BJ (cell line): ENCODE measurements at regions not wholly inside any gene's neighbourhood (a gene's known extent, or its start where the extent isn't known, plus 50 kb on each side); places are given as distances from the start of the nearest gene placed in this dataset.

ENCODE experiments used
- CTCF ChIA-PET: fragments of 350-600 bp; formaldehyde crosslinking; extraction: SDS; loops from one replicate; lab custom pipeline; 2021; ENCODE audit warnings: antibody characterized with exemption, inconsistent platforms; lab: Yijun Ruan, JAX
- POLR2A ChIA-PET: fragments of 300-600 bp; sonication (Branson Sonifier 250); formaldehyde crosslinking; extraction: SDS; loops from one replicate; lab custom pipeline; 2021; ENCODE audit warnings: antibody characterized with exemption; lab: Charles Lee
- DNase-seq: peaks from one replicate; pipeline ENCODE4 v3.0.0-alpha.2; 2011; ENCODE audit warnings: low read depth
- H3K27me3 ChIP-seq: 2 replicates; pipeline ENCODE4 v1.6.0; 2011; ENCODE audit warnings: low read length; ENCODE audit not compliant: control insufficient read depth, insufficient read depth
- H3K36me3 ChIP-seq: 2 replicates; pipeline ENCODE4 v1.5.1; 2011; ENCODE audit warnings: low read length; ENCODE audit not compliant: control insufficient read depth, insufficient read depth
- H3K4me3 ChIP-seq: 2 replicates; pipeline ENCODE4 v1.5.1; 2011; ENCODE audit warnings: low read depth, mild to moderate bottlenecking, control low read depth, low read length
- TF ChIP-seq, protein P1 (sequence below): IDR thresholded peaks from 2 replicates; pipeline ENCODE4 v1.5.1; 2011; ENCODE audit warnings: low read depth, mild to moderate bottlenecking, control low read depth, inconsistent platforms, low read length, moderate library complexity; ENCODE audit not compliant: insufficient read depth

DNA sequence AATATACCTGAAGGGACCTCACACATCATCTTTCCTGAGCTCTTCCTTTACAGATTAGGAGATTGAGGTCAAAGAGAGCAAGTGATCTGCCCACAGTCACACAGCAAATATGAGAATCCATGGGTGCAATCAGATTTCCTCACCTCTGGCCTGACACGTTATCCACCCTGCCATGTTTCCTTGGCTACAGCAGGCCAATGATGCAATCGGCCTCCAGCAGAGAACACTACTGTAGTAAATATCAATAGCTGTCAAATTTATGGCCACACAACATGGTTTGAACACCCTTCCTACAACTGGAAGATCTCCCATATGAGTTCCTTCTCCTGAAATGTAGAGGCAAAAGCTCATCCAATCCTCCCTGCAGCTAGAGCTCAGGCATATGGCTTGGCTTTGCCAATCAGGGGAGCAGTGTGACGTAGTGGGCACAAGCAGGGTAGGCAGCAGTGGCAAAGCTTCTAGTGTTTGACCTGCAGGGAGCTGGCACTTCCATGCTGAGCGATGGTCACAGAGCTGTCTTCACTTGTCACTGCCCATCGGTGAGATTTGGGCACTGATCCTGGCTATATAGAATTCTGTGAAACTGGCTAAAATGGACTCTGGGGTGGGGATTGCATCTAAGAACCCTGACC lies 271.3 kb downstream of the TJP1 start:
- DNase-seq: no peak
- Histone ChIP-seq H3K27me3 (peaks cover 2% of the 10 kb centered on the region; the same call in 1 of the 2 replicates), H3K36me3 (no peaks in the 10 kb centered on the region), H3K4me3 (no peak overlapping the region)
- CTCF ChIA-PET: no interaction called here
- POLR2A ChIA-PET: no interaction called here
- TF ChIP-seq, protein P1, sequence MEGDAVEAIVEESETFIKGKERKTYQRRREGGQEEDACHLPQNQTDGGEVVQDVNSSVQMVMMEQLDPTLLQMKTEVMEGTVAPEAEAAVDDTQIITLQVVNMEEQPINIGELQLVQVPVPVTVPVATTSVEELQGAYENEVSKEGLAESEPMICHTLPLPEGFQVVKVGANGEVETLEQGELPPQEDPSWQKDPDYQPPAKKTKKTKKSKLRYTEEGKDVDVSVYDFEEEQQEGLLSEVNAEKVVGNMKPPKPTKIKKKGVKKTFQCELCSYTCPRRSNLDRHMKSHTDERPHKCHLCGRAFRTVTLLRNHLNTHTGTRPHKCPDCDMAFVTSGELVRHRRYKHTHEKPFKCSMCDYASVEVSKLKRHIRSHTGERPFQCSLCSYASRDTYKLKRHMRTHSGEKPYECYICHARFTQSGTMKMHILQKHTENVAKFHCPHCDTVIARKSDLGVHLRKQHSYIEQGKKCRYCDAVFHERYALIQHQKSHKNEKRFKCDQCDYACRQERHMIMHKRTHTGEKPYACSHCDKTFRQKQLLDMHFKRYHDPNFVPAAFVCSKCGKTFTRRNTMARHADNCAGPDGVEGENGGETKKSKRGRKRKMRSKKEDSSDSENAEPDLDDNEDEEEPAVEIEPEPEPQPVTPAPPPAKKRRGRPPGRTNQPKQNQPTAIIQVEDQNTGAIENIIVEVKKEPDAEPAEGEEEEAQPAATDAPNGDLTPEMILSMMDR: no peak

DNA sequence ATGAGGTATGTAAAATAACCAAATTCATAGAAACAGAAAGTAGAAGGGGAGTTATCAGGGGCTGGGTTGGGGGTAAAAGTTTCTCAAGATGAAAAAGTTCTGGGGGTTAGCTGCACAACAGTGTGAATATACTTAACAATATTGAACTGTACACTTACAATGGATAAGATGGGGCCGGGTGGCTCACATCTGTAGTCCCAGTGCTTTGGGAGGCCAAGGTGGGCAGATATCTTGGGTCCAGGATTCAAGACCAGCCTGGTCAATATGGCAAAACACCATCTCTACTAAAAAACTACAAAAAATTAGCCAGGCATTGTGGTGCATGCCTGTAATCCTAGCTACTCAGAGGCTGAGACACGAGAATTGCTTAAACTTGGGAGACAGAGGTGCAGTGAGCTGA lies 274.3 kb downstream of the TJP1 start:
- POLR2A ChIA-PET: no interaction called here
- DNase-seq: no peak
- CTCF ChIA-PET: no interaction called here
- TF ChIP-seq, protein P1: no peak
- Histone ChIP-seq H3K4me3 (no peak overlapping the region), H3K36me3 (no peaks in the 10 kb centered on the region), H3K27me3 (0 out of 2 replicates have a peak, but pooled peaks cover 2% of the 10 kb centered on the region)

DNA sequence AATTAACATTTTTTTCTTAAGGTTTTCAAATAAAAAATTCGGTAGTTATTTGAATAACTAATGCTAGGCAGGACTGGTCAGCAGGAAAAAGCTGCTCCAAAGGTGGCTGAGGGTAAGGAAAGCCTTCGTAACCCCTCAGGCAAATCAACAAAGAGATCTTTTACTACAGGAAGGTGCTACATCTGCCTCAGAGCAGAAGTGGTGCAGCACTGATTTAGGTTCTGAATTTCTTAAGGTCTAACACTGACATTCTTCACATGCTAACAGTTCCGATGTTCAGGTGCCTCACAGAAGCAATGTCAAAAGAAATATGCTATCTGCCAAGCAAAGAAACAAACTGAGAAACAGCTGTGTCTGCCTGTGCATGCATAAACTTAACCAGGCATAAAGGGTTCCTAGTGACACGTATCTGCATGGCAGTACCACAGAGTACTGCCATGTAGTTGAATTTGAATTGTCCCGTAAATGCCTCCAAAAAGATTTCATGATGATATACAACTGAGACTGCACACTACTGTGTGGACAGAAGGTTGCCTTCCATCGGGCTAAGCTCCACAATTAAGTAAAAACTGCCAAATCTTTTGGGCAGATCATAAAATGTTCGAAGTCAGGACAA lies 275.0 kb upstream of the NSMCE3 start:
- ChIA-PET POLR2A (no interaction called here), CTCF (no interaction called here)
- TF ChIP-seq, protein P1: no peak
- no peaks in the 10 kb centered on the region for H3K36me3 ChIP-seq
- H3K4me3 ChIP-seq: no peak overlapping the region
- H3K27me3 ChIP-seq: 0 out of 2 replicates have a peak, but pooled peaks cover 2% of the 10 kb centered on the region
- DNase-seq: no peak

DNA sequence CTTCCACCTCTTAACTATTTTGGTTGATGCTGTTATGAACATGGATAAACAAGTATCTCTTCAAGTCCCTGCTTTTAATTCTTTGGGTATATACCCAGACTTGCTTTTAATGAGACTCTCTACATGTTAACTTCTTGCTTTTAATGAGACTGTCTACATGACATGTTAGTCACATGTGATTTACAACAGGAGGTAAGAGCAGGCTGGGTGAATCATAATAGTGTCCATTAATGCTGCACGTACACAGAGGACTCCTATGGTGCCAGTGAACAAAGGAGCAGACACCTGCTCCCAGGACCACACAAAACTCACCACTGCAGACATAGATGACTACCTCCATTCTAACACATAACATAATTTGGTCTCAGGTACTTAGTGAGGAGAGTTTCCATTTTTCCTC lies 273.4 kb upstream of the NSMCE3 start:
- Histone ChIP-seq H3K27me3 (no peaks in the 10 kb centered on the region), H3K4me3 (no peak overlapping the region), H3K36me3 (no peaks in the 10 kb centered on the region)
- ChIA-PET POLR2A (no interaction called here), CTCF (no interaction called here)
- TF ChIP-seq, protein P1: no peak
- no peak for DNase-seq

DNA sequence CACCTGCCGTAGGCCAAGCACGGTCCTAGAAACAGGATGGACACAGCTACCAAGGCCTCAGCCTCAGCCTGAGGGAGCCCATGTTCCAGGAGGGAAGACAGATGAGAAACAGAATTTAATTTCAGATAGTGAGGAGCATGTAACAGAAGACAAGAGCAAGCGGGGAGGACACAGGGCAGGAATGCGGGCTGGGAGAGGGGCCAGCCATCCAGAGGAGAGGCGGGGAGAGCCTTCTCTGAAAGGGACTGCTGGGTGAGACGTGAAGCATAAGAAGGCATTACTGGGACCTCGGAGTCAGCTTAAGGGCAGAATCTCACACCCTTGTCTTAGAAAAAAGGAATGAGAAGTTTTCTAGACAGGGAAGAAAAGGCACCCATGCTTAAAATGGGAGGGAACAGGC lies 271.7 kb upstream of the NSMCE3 start:
- no peak overlapping the region for H3K4me3 ChIP-seq
- ChIA-PET CTCF (no interaction called here), POLR2A (no interaction called here)
- H3K27me3 ChIP-seq: no peaks in the 10 kb centered on the region
- TF ChIP-seq, protein P1: no peak
- H3K36me3 ChIP-seq: no peaks in the 10 kb centered on the region
- DNase-seq: no peak
